ENCODE measurements at regions not wholly inside any gene's neighbourhood (a gene's known extent, or its start where the extent isn't known, plus 50 kb on each side); places are given as distances from the start of the nearest gene placed in this dataset.

DNA sequence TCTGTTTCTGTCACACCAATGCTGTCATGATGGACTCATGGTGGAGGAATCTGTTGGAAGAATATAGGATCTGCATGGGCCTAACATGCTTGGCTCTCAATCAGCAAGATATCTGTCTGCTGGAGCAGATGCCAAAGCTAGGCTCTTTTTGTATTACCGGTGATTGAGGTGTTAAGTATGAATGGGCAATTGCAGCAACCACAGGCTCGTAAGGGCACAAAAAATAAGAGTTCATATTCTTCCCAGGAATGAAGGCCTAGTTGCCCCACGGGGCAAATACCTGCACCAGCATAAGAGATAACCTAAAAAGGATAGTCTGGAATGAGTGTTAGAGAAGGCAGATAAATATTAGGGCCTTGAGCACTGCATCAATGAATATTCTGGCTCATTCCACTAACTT, 679.5 kb upstream of the COX7C start:
- TF ChIP-seq, protein P1, sequence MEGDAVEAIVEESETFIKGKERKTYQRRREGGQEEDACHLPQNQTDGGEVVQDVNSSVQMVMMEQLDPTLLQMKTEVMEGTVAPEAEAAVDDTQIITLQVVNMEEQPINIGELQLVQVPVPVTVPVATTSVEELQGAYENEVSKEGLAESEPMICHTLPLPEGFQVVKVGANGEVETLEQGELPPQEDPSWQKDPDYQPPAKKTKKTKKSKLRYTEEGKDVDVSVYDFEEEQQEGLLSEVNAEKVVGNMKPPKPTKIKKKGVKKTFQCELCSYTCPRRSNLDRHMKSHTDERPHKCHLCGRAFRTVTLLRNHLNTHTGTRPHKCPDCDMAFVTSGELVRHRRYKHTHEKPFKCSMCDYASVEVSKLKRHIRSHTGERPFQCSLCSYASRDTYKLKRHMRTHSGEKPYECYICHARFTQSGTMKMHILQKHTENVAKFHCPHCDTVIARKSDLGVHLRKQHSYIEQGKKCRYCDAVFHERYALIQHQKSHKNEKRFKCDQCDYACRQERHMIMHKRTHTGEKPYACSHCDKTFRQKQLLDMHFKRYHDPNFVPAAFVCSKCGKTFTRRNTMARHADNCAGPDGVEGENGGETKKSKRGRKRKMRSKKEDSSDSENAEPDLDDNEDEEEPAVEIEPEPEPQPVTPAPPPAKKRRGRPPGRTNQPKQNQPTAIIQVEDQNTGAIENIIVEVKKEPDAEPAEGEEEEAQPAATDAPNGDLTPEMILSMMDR (conservative IDR thresholded peaks at IDR 0.05; ENCODE audit: low read length): no peak
- no peak for TF ChIP-seq EZH2phosphoT487 (IDR thresholded peaks at IDR 0.05; ENCODE audit: borderline replicate concordance)

Measured in Loucy (cell line).